HG03565 (cell line): ENCODE measurements at regions not wholly inside any gene's neighbourhood (a gene's known extent, or its start where the extent isn't known, plus 50 kb on each side); places are given as distances from the start of the nearest gene placed in this dataset.

Source experiments
- ATAC-seq: cut with Tn5 transposase; IDR thresholded peaks from one replicate; pipeline ENCODE4 v1.9.1; 2021; ENCODE audit warnings: mild to moderate bottlenecking, moderate library complexity; ENCODE audit not compliant: unreplicated experiment

DNA sequence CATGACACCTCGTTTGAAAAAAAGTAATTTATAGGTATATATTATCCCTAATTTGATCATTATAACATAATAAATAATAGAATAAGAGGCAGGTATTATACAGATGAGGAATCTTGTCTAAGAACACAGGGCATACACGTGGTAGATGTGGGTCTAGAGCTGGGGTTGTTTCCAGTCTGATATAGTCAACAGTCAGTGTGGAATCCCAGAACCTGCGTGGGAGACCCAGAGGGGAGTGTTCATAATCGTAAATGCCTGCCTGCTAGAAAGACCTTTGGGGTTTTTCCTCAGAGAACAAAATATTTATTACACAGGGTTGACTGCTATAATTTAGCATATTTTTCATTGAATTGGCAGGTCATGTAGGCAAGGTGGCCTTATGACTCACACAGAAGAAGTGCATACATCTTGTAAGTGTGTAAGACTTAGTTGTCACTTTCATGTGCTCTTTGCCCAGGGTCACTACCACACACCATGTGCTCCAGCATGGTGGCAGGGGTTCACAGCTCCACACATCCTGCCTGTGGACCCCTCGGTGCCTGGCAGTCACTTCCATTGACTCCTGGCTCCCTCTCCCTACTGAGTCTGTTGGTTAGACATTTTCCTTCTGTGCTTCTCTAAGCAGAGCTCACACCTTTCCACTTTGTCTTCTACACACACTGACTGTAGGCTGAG lies 94.9 kb upstream of the IKZF1 start:
- no peak for ATAC-seq

DNA sequence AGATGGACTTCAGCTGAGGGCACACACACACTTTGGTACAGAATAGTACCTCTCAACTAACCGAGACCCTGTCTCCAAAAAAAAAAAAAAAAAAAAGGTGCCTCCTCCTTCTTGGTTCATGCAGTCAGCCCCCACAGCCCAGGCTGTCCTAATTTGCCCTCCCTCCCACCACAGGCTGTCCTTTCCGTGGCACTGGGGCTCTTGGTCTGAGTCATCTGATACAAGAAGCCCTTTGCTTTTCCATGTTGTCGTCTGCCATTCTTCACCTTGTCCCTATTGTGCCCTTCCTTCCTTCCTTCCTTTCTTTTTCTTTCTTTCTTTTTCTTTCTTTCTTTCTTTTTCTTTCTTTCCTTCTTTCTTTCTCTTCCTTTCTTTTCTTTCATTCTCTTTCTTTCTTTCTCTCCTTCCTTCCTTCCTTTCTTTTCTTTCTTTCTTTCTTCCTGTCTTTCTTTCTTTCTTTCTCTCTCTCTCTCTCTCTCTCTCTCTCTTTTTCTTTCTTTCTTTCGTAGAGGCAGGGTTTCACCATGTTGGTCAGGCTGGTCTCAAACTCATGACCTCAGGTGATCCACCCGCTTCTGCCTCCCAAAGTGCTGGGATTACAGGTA lies 96.0 kb upstream of the IKZF1 start:
- no peak for ATAC-seq

GRCh38 chr7:50207686-50208255 lies 96.7 kb upstream of the IKZF1 start:
- no peak for ATAC-seq

GRCh38 chr7:50207251-50207564 lies 97.3 kb upstream of the IKZF1 start:
- no peak for ATAC-seq

DNA sequence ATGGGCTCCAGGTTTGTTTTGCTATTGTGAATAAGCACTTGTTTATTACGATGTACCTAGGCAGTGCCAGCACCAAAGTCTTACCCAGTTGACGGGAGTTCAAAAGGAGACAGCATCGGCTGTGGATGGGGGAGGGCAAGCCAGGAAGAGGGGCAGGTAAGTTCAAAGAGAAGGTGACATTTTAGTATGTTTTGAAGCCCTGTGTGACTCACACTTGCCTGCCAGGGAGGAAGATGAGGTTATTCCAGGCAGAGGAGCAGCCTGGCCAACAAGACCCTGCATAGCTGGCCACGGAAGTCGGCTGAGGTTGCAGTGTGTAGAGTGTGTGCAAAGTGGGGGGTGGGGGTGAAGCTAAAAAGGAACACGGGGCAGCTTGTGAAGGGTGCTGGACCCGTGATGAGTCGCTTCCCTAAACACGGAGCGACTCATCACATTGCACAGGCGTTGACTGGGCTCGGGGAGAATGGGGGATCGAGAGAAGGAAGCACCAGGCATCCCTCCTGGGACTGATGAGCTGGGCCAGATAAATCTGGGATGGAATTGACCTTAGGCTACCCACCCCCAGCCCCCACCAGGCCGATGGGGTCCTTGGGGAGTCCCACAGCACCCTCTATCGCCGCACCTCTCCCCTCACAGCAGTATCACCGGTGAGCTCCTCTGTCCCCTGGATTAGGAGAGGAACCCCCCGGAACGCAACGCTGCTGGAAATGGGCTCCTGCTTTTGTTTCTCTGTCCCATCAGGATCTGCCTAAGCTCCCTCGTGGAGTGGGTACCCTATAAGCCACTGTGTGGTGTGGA lies 97.9 kb upstream of the IKZF1 start:
- ATAC-seq, result no peak

DNA sequence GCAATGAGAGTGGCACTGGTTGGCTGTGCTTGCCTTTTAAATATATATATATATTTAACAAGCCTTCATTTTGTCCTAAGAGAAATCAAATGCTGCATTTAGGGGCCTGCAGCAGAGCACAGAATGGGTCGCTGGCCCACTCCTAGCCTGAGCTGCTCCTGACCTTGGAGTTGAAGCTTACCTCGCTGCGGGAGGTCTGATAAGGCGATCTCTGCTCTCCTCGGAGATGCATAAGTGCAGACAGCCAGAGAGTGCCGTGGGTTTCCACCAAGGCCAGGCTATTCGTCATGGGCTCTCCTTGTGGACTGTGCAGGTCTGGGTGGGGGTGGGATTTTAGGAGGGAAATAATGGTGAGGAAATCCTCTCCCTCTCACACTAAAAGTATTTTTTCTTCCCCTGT lies 99.5 kb upstream of the IKZF1 start:
- no peak for ATAC-seq

- no peak for ATAC-seq
Observed at GRCh38 chr7:50204581-50204980, 99.9 kb upstream of the IKZF1 start.

- no peak for ATAC-seq
Observed at GRCh38 chr7:50203521-50203920, 101.0 kb upstream of the IKZF1 start.

GRCh38 chr7:50202052-50202555 lies 102.4 kb upstream of the IKZF1 start:
- no peak for ATAC-seq

GRCh38 chr7:50199824-50200223 lies 104.7 kb upstream of the IKZF1 start:
- ATAC-seq, result no peak

DNA sequence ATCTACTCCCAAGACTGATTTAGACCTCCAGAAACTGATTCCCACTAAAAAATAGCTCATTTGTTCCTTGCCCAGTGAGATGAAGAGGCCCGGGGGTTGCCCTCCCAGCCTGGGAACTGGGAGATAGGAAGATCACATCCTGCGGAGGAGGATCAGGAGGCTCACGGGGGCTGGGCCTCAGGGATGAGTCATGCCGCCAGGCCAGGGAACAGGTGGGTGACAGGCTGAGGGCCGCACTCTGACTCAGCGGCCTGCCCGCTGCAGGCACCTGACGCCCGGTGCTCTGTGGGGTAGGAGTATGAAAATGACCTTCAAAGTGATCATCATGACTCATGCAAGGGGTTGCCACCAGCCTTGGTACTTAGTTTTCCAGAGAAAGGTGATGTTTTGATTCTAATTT lies 104.5 kb upstream of the ZPBP start:
- peak; percentile 86 for ATAC-seq

DNA sequence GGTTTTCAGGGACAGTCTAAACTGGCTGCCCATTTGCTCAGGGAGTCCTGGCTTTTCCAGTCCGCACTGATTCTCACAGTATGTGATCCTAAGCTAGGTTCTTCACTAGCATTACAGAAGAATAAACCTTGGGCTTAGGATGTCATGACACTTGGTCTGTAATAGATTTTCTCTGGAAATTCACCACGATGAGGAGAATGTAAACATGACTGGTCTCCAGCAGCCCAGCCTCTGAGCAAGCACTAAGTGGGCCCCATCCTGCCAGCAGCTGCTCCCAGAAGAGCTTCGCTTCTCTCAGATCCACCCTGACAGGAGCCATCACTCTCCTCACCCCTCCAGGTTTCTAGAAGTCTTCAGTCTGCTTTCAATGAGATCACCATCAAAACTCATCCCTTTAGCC lies 103.7 kb upstream of the ZPBP start:
- ATAC-seq, result no peak

GRCh38 chr7:50190776-50191175 lies 97.7 kb upstream of the ZPBP start:
- no peak for ATAC-seq

GRCh38 chr7:50189371-50189770 lies 96.3 kb upstream of the ZPBP start:
- ATAC-seq, result no peak

DNA sequence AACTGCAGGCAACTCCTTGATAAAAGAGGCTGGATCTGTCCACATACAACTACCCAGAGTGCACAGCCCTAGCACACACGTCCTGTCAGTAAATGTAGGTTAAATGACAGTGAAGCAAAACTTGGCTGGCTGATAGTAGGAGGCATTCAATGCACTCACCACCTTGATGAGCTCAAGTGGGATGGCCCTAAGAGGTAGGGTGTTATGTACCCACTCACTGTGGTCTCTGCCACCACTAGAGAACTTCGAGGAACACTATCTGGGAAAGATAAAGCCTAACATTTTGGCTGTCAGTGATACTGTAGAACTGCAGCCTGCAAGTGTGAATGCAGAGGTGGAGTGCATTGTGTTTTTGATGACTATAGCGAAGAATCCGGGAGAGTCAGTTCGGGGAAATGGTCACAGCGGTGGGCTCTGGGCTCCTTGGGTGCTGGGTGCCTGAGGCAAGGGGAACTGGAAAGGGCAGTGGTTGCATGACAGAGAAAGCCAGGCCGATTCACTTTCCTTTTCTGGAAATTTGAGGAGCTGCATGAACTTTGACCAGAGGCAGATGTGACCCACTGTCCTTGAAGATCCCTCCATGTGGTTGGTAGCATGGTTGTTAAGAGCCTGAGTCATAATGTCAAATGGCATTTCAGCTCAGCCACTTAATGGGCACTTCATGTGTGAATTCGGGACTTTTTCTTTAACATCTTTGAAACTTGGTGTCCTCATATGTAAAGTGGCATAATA lies 93.1 kb upstream of the ZPBP start:
- ATAC-seq, result no peak

- ATAC-seq, result no peak
Observed at GRCh38 chr7:50185208-50185607, 92.2 kb upstream of the ZPBP start.

DNA sequence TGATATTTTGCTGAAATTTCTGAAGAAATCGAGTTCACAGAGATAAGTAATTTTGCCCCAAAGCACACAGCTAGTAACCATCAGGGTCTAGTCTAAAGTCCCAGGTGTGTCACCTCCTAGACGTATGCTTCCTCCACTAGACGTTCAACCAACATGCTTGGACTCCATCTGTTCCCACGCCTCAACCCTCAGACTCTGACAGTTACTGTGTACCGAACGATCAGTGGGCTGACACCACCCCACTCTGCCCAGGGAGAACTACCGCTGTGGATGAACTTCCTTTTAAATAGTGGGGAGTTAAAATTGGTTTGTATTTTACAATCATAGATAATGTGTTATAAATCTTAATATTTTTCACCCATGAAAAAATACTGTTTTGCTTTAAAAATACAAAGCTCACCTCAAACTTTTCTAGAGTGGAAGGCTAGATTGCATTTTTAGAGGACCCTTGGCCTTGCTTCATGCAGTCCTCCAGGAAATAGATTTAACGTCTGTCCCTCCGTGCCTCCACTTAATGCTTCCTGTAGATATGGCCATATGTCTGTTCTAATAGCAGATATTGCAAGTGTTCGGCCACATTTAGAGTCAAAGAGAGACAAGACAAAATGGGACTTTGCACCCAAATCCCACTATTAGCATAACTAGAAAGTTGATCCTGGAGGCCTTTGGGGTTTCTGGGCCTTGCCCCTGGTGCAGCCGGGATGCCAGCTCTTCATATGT lies 91.4 kb upstream of the ZPBP start:
- ATAC-seq, result no peak

- no peak for ATAC-seq
Observed at GRCh38 chr7:50182759-50183158, 89.7 kb upstream of the ZPBP start.

GRCh38 chr7:50181081-50181480 lies 88.0 kb upstream of the ZPBP start:
- no peak for ATAC-seq

DNA sequence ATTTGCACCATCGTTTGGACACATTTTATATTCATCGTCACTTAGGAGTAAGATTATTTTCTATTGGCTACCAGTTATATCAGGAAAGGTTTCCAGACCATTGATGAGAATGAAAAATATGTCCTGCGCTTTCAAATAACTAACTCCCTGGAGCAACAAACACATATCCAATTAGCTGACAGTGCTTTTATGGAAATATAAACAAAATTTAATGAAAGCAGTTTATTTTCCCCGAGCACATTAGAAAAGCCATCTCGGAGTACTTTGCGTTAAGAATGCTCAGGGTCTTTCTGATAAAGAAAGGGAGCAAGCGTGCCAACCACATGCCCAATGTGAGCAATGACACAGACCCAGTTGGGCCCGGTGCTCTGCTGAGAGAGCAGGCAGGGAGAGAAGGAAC lies 85.1 kb upstream of the ZPBP start:
- ATAC-seq, result no peak

DNA sequence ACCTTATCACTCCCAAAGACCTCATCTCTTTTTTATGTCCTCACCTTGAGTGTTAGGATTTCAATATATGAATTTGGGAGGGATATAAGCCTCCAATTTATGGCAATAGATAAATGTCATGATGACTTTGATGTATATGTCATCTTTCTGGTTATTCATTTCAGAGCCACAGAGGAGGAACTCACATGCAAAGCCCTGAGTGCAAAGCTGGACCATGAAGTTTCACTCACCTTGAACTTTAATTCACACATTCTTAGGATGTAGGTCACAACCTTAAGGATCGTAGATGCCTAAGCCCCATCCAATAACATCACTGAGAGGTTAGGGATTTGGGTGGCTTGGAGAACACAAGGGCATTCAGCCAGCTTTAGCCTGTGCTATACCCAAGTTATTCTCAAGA lies 81.9 kb upstream of the ZPBP start:
- no peak for ATAC-seq
